Neural cell (in vitro differentiated cells): ENCODE measurements at regions not wholly inside any gene's neighbourhood (a gene's known extent, or its start where the extent isn't known, plus 50 kb on each side); places are given as distances from the start of the nearest gene placed in this dataset.

Source experiments
- H2AFZ ChIP-seq: fragments of 200-600, 300-800 bp; sonication (generic), shearing (Covaris generic); 2 replicates; pipeline ENCODE4 v1.6.0; 2014; ENCODE audit warnings: low read depth, mild to moderate bottlenecking, antibody characterized with exemption, low read length, moderate library complexity
- H3F3A ChIP-seq: fragments of 200-600 bp; shearing (Covaris generic); 2 replicates; pipeline ENCODE4 v1.6.1; 2016; ENCODE audit warnings: mild to moderate bottlenecking, moderate library complexity, mixed read lengths, antibody characterized with exemption, low read length; ENCODE audit not compliant: insufficient read depth, poor library complexity, severe bottlenecking
- H3K27ac ChIP-seq: fragments of 200-600, 300-800 bp; sonication (generic), shearing (Covaris generic); 2 replicates; pipeline ENCODE4 v1.5.1; 2014; ENCODE audit warnings: mild to moderate bottlenecking, low read length, moderate library complexity
- H3K27me3 ChIP-seq: fragments of 300-800, 200-600 bp; sonication (generic), shearing (Covaris generic); 2 replicates; pipeline ENCODE4 v1.6.0; 2014; ENCODE audit warnings: mild to moderate bottlenecking, low read depth, low read length, moderate library complexity; ENCODE audit not compliant: insufficient read depth
- H3K36me3 ChIP-seq: fragments of 300-800, 200-600 bp; sonication (generic), shearing (Covaris generic); 2 replicates; pipeline ENCODE4 v1.5.1; 2014; ENCODE audit warnings: mild to moderate bottlenecking, antibody characterized with exemption, low read length, moderate library complexity; ENCODE audit not compliant: insufficient read depth
- H3K4me2 ChIP-seq: fragments of 300-800, 200-600 bp; sonication (generic), shearing (Covaris generic); 2 replicates; pipeline ENCODE4 v1.6.0; 2014; ENCODE audit warnings: mild to moderate bottlenecking, low read length
- H3K4me3 ChIP-seq: fragments of 300-800, 200-600 bp; sonication (generic), shearing (Covaris generic); 2 replicates; pipeline ENCODE4 v1.5.1; 2014; ENCODE audit warnings: mild to moderate bottlenecking, low read length, moderate library complexity
- H3K79me2 ChIP-seq: fragments of 200-600 bp; shearing (Covaris generic); replicated peaks from 2 replicates; pipeline ENCODE4 v1.6.0; 2014; ENCODE audit warnings: mild to moderate bottlenecking, low read length, moderate library complexity; ENCODE audit not compliant: insufficient read depth
- H3K9ac ChIP-seq: fragments of 300-800, 200-600 bp; sonication (generic), shearing (Covaris generic); 2 replicates; pipeline ENCODE4 v1.6.1; 2016; ENCODE audit warnings: mild to moderate bottlenecking, low read length, mixed read lengths
- H3K9me2 ChIP-seq: fragments of 200-600 bp; shearing (Covaris generic); 2 replicates; pipeline ENCODE4 v1.6.1; 2016; ENCODE audit warnings: mild to moderate bottlenecking, low read length, mixed read lengths; ENCODE audit not compliant: insufficient read depth
- H3K9me3 ChIP-seq: fragments of 200-600, 300-800 bp; sonication (generic), shearing (Covaris generic); 2 replicates; pipeline ENCODE4 v1.6.1; 2016; ENCODE audit warnings: mild to moderate bottlenecking, mixed run types, low read length, moderate library complexity, mixed read lengths
- H4K20me1 ChIP-seq: fragments of 200-600 bp; shearing (Covaris generic); 2 replicates; pipeline ENCODE4 v1.6.1; 2016; ENCODE audit warnings: mild to moderate bottlenecking, mixed run types; ENCODE audit not compliant: insufficient read depth
- EP300 ChIP-seq: fragments of 450-650 bp; conservative IDR thresholded peaks from 2 replicates; pipeline ENCODE4 v1.6.1; 2014; ENCODE audit warnings: antibody characterized with exemption, mild to moderate bottlenecking, moderate library complexity; ENCODE audit not compliant: poor library complexity, severe bottlenecking
- EZH2 ChIP-seq: fragments of 200-600, 300-800 bp; shearing (Covaris generic), sonication (generic); IDR thresholded peaks from 2 replicates; pipeline ENCODE4 v1.6.1; 2014; ENCODE audit warnings: antibody characterized with exemption, low read length, borderline replicate concordance, mild to moderate bottlenecking; ENCODE audit not compliant: insufficient read depth, poor library complexity, severe bottlenecking
- MXI1 ChIP-seq: fragments of 450-650 bp; conservative IDR thresholded peaks from 2 replicates; pipeline ENCODE4 v1.6.1; 2014; ENCODE audit warnings: antibody characterized with exemption, mild to moderate bottlenecking; ENCODE audit not compliant: poor library complexity, severe bottlenecking
- POLR2AphosphoS5 ChIP-seq: IDR thresholded peaks from 2 replicates; pipeline ENCODE4 v1.6.1; 2012
- RAD21 ChIP-seq: fragments of 450-650 bp; conservative IDR thresholded peaks from 2 replicates; pipeline ENCODE4 v1.6.1; 2014; ENCODE audit warnings: antibody characterized with exemption, mild to moderate bottlenecking, moderate library complexity
- SMC3 ChIP-seq: fragments of 450-650 bp; conservative IDR thresholded peaks from 2 replicates; pipeline ENCODE4 v1.6.1; 2014; ENCODE audit warnings: antibody characterized with exemption, mild to moderate bottlenecking, moderate library complexity; ENCODE audit not compliant: poor library complexity
- TAF1 ChIP-seq: IDR thresholded peaks from 2 replicates; pipeline ENCODE4 v1.6.1; 2012; ENCODE audit warnings: low read depth
- TF ChIP-seq, protein P1 (sequence below): IDR thresholded peaks from 2 replicates; pipeline ENCODE4 v1.6.1; 2012; ENCODE audit warnings: borderline replicate concordance
- TF ChIP-seq, protein P2 (sequence below): fragments of 450-650 bp; IDR thresholded peaks from 2 replicates; pipeline ENCODE4 v1.5.1; 2014; ENCODE audit warnings: antibody characterized with exemption, mild to moderate bottlenecking, moderate library complexity; ENCODE audit not compliant: poor library complexity, severe bottlenecking

DNA sequence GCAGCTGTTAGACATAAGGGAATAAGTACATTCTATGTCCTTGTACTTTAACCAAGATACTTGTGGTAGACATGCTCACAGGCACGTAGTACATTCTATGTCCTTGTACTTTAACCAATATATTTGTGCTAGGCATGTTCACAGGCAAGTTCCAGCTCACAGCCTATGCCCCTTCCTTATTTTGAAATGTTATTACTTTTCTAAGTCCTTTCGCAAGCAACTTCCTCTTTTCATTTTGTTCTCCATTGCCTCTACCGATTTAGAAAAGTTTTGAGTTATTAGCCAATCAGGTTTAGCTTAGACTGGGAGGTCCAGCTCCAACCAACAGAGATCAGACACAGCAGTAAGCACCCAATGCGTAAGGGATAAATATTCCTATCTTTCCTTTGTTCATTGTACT is 60.1 kb upstream of the NUDT7 start:
- no peak overlapping the region for H3K9ac ChIP-seq
- H3K27ac ChIP-seq: no peak overlapping the region

DNA sequence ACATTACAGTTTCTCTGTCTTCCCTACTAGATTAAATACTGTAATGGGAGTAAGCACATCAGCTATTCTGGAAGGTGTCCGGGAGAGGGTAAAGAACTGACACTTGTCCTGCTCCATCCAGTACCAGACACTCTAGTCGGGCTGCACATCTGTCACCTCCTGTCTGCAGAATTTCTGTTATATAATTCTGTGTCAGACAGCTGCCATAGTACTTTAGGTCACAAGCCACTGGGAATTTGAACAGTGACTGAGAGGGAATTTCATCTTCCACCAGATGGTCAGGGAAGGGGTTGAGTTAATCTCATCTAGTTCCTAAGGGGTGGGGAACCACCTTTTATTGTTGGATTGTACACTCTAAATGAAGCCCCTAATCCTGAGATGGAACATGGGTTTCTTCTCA is 58.6 kb upstream of the NUDT7 start:
- Histone ChIP-seq H3K27me3 (no peaks in the 10 kb centered on the region), H3K36me3 (no peaks in the 10 kb centered on the region), H3K9me3 (no peaks in the 10 kb centered on the region), H3K27ac (no peak overlapping the region), H3K79me2 (no peaks in the 10 kb centered on the region), H3K9me2 (no peaks in the 10 kb centered on the region), H3K4me2 (no peak overlapping the region), H3F3A (no peaks in the 10 kb centered on the region), H4K20me1 (no peaks in the 10 kb centered on the region), H3K9ac (no peak overlapping the region), H2AFZ (no peak overlapping the region), H3K4me3 (no peak overlapping the region)
- TF ChIP-seq EZH2 (no peak), RAD21 (no peak), MXI1 (no peak)

More for the DNA sequence above, 60.1 kb upstream of the NUDT7 start:
- Histone ChIP-seq H3K9me2 (no peaks in the 10 kb centered on the region), H3K4me2 (no peak overlapping the region), H3K4me3 (no peak overlapping the region), H3K27me3 (no peaks in the 10 kb centered on the region), H3K36me3 (no peaks in the 10 kb centered on the region), H4K20me1 (no peaks in the 10 kb centered on the region), H3F3A (no peaks in the 10 kb centered on the region), H3K9me3 (no peaks in the 10 kb centered on the region), H2AFZ (no peak overlapping the region), H3K79me2 (no peaks in the 10 kb centered on the region)
- TF ChIP-seq EZH2: no peak
- TF ChIP-seq, protein P1, sequence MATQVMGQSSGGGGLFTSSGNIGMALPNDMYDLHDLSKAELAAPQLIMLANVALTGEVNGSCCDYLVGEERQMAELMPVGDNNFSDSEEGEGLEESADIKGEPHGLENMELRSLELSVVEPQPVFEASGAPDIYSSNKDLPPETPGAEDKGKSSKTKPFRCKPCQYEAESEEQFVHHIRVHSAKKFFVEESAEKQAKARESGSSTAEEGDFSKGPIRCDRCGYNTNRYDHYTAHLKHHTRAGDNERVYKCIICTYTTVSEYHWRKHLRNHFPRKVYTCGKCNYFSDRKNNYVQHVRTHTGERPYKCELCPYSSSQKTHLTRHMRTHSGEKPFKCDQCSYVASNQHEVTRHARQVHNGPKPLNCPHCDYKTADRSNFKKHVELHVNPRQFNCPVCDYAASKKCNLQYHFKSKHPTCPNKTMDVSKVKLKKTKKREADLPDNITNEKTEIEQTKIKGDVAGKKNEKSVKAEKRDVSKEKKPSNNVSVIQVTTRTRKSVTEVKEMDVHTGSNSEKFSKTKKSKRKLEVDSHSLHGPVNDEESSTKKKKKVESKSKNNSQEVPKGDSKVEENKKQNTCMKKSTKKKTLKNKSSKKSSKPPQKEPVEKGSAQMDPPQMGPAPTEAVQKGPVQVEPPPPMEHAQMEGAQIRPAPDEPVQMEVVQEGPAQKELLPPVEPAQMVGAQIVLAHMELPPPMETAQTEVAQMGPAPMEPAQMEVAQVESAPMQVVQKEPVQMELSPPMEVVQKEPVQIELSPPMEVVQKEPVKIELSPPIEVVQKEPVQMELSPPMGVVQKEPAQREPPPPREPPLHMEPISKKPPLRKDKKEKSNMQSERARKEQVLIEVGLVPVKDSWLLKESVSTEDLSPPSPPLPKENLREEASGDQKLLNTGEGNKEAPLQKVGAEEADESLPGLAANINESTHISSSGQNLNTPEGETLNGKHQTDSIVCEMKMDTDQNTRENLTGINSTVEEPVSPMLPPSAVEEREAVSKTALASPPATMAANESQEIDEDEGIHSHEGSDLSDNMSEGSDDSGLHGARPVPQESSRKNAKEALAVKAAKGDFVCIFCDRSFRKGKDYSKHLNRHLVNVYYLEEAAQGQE: no peak
- no peak for TF ChIP-seq RAD21
- no peak for TF ChIP-seq MXI1
- TF ChIP-seq TAF1: no peak
- no peak for TF ChIP-seq SMC3
- no peak for TF ChIP-seq EP300
- TF ChIP-seq, protein P2, sequence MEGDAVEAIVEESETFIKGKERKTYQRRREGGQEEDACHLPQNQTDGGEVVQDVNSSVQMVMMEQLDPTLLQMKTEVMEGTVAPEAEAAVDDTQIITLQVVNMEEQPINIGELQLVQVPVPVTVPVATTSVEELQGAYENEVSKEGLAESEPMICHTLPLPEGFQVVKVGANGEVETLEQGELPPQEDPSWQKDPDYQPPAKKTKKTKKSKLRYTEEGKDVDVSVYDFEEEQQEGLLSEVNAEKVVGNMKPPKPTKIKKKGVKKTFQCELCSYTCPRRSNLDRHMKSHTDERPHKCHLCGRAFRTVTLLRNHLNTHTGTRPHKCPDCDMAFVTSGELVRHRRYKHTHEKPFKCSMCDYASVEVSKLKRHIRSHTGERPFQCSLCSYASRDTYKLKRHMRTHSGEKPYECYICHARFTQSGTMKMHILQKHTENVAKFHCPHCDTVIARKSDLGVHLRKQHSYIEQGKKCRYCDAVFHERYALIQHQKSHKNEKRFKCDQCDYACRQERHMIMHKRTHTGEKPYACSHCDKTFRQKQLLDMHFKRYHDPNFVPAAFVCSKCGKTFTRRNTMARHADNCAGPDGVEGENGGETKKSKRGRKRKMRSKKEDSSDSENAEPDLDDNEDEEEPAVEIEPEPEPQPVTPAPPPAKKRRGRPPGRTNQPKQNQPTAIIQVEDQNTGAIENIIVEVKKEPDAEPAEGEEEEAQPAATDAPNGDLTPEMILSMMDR: no peak
- no peak for TF ChIP-seq POLR2AphosphoS5

DNA sequence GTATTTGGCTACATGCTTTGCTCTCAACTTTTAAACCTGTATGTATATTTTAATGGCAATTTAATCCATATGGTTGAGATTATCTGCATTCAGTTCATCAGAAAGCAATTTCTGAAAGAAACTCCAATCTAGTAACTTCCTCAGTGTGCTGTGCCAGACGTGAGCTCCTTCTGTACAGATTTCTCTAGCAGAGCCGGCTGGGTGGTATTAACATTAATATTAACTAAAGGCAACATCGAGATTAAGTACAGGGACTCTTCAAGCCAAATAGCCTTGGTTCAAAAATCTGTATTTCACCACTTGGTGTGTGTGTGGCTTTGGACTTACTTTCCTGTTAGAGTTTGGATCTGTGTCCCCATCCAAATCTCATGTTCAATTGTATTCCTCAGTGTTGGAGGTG is 55.5 kb upstream of the NUDT7 start:
- no peaks in the 10 kb centered on the region for H3K9me2 ChIP-seq
- H3K9me3 ChIP-seq: no peaks in the 10 kb centered on the region
- no peak overlapping the region for H2AFZ ChIP-seq
- H3F3A ChIP-seq: no peaks in the 10 kb centered on the region
- H3K36me3 ChIP-seq: no peaks in the 10 kb centered on the region
- no peak overlapping the region for H3K9ac ChIP-seq
- no peak overlapping the region for H3K4me2 ChIP-seq
- H3K27ac ChIP-seq: no peak overlapping the region
- H3K4me3 ChIP-seq: no peak overlapping the region
- TF ChIP-seq RAD21 (no peak), EP300 (no peak), POLR2AphosphoS5 (no peak), MXI1 (no peak), TAF1 (no peak), SMC3 (no peak), EZH2 (no peak)
- TF ChIP-seq, protein P2: no peak
- TF ChIP-seq, protein P1: no peak
- H4K20me1 ChIP-seq: no peaks in the 10 kb centered on the region
- no peaks in the 10 kb centered on the region for H3K79me2 ChIP-seq
- H3K27me3 ChIP-seq: no peaks in the 10 kb centered on the region
